H9 (cell line): ENCODE measurements at regions not wholly inside any gene's neighbourhood (a gene's known extent, or its start where the extent isn't known, plus 50 kb on each side); places are given as distances from the start of the nearest gene placed in this dataset.
"Not testable (repeated sequence)": the region's sequence is repeated elsewhere in the genome, so short reads cannot be mapped to it uniquely, and the experiment has no call there.

Source experiments
- DNase-seq: peaks from one replicate; pipeline ENCODE4 v3.0.0-alpha.2; 2017
- H2AFZ ChIP-seq: one replicate; pipeline ENCODE4 v1.6.1; 2013; ENCODE audit warnings: mild to moderate bottlenecking, low read length, control low read depth, moderate library complexity
- H2AK5ac ChIP-seq: 2 replicates; pipeline ENCODE4 v1.6.1; 2013; ENCODE audit warnings: low read length, control low read depth, mixed read lengths; ENCODE audit not compliant: insufficient read length
- H2BK120ac ChIP-seq: one replicate; pipeline ENCODE4 v1.6.1; 2013; ENCODE audit warnings: low read depth, mild to moderate bottlenecking, low read length, control low read depth, inconsistent platforms; ENCODE audit not compliant: poor library complexity, severe bottlenecking
- H2BK12ac ChIP-seq: 2 replicates; pipeline ENCODE4 v1.6.1; 2013; ENCODE audit warnings: low read length, control low read depth, mixed read lengths, low read depth; ENCODE audit not compliant: insufficient read length
- H2BK15ac ChIP-seq: 2 replicates; pipeline ENCODE4 v1.6.1; 2013; ENCODE audit warnings: low read depth, low read length, control low read depth
- H2BK20ac ChIP-seq: one replicate; pipeline ENCODE4 v1.6.1; 2013; ENCODE audit warnings: low read depth, mild to moderate bottlenecking, low read length, control low read depth, inconsistent platforms; ENCODE audit not compliant: poor library complexity, severe bottlenecking
- H2BK5ac ChIP-seq: 2 replicates; pipeline ENCODE4 v1.6.1; 2013; ENCODE audit warnings: low read length, control low read depth, mixed read lengths; ENCODE audit not compliant: insufficient read length
- H3K14ac ChIP-seq: 2 replicates; pipeline ENCODE4 v1.6.1; 2013; ENCODE audit warnings: low read length, control low read depth; ENCODE audit not compliant: insufficient read depth
- H3K18ac ChIP-seq: 2 replicates; pipeline ENCODE4 v1.6.1; 2013; ENCODE audit warnings: low read depth, mild to moderate bottlenecking, mixed read lengths, low read length, control low read depth; ENCODE audit not compliant: insufficient read length
- H3K23ac ChIP-seq: 2 replicates; pipeline ENCODE4 v1.6.1; 2013; ENCODE audit warnings: low read length, control low read depth, mixed read lengths, low read depth; ENCODE audit not compliant: insufficient read length
- H3K23me2 ChIP-seq: 2 replicates; pipeline ENCODE4 v1.6.1; 2013; ENCODE audit warnings: low read depth, mild to moderate bottlenecking, mixed read lengths, low read length, control low read depth; ENCODE audit not compliant: insufficient read length, poor library complexity, severe bottlenecking
- H3K27ac ChIP-seq: 2 replicates; pipeline ENCODE4 v1.5.1; 2013; ENCODE audit warnings: low read length, control low read depth, mixed read lengths, low read depth; ENCODE audit not compliant: insufficient read length
- H3K27me3 ChIP-seq: 2 replicates; pipeline ENCODE4 v1.6.1; 2013; ENCODE audit warnings: low read length, control low read depth, inconsistent platforms; ENCODE audit not compliant: insufficient read depth
- H3K4ac ChIP-seq: 2 replicates; pipeline ENCODE4 v1.6.1; 2013; ENCODE audit warnings: low read depth, mild to moderate bottlenecking, control low read depth, inconsistent platforms, low read length, moderate library complexity
- H3K4me1 ChIP-seq: 2 replicates; pipeline ENCODE4 v1.6.1; 2013; ENCODE audit warnings: low read length, control low read depth, inconsistent platforms; ENCODE audit not compliant: insufficient read depth
- H3K4me2 ChIP-seq: 2 replicates; pipeline ENCODE4 v1.6.1; 2013; ENCODE audit warnings: low read length, control low read depth, mixed read lengths; ENCODE audit not compliant: insufficient read length, insufficient read depth
- H3K56ac ChIP-seq: 2 replicates; pipeline ENCODE4 v1.6.1; 2013; ENCODE audit warnings: low read depth, mild to moderate bottlenecking, mixed read lengths, low read length, control low read depth; ENCODE audit not compliant: insufficient read length
- H3K79me1 ChIP-seq: 2 replicates; pipeline ENCODE4 v1.6.1; 2013; ENCODE audit warnings: low read depth, mild to moderate bottlenecking, moderate library complexity, low read length, control low read depth, inconsistent platforms; ENCODE audit not compliant: insufficient read depth, poor library complexity, severe bottlenecking
- H3K79me2 ChIP-seq: 2 replicates; pipeline ENCODE4 v1.6.1; 2013; ENCODE audit warnings: low read length, control low read depth, inconsistent platforms; ENCODE audit not compliant: insufficient read depth
- H3K9ac ChIP-seq: 2 replicates; pipeline ENCODE4 v1.6.1; 2013; ENCODE audit warnings: low read length, control low read depth, mixed read lengths; ENCODE audit not compliant: insufficient read length; ENCODE audit errors: extremely low read depth
- H3K9me3 ChIP-seq: one replicate; pipeline ENCODE4 v1.6.1; 2013; ENCODE audit warnings: low read depth, low read length, inconsistent platforms; ENCODE audit not compliant: control insufficient read depth
- H3T11ph ChIP-seq: one replicate; pipeline ENCODE4 v1.6.1; 2013; ENCODE audit warnings: mild to moderate bottlenecking, low read length, control low read depth, inconsistent platforms
- H4K20me1 ChIP-seq: one replicate; pipeline ENCODE4 v1.6.1; 2013; ENCODE audit not compliant: control insufficient read depth, insufficient read length, insufficient read depth
- H4K5ac ChIP-seq: 2 replicates; pipeline ENCODE4 v1.6.1; 2013; ENCODE audit warnings: low read depth, mild to moderate bottlenecking, mixed read lengths, low read length, control low read depth; ENCODE audit not compliant: insufficient read length
- H4K8ac ChIP-seq: replicated peaks from 2 replicates; pipeline ENCODE4 v1.6.1; 2013; ENCODE audit warnings: low read length, control low read depth, mixed read lengths, low read depth; ENCODE audit not compliant: insufficient read length
- H4K91ac ChIP-seq: 2 replicates; pipeline ENCODE4 v1.6.1; 2013; ENCODE audit warnings: low read depth, mild to moderate bottlenecking, moderate library complexity, mixed read lengths, low read length, control low read depth; ENCODE audit not compliant: insufficient read length
- H3K27ac Mint-ChIP-seq, 3 experiments: 2 replicates in 2 of 3; 3 replicates in 1 of 3; pipeline ENCODE4 v1.8.0; 2020 to 2021; ENCODE audit warnings: mixed read lengths in 3 of 3, mild to moderate bottlenecking in 1 of 3, moderate library complexity in 1 of 3
- H3K27me3 Mint-ChIP-seq: 2 replicates; pipeline ENCODE4 v1.8.0; 2021; ENCODE audit warnings: low read depth, mild to moderate bottlenecking, moderate library complexity, mixed read lengths
- H3K36me3 Mint-ChIP-seq, 3 experiments: 2 replicates in 2 of 3; 3 replicates in 1 of 3; pipeline ENCODE4 v1.8.0; 2020 to 2021; ENCODE audit warnings: low read depth in 3 of 3, mixed read lengths in 3 of 3; ENCODE audit not compliant: insufficient read depth in 1 of 3
- H3K4me1 Mint-ChIP-seq, 2 experiments: 2 replicates each; pipeline ENCODE4 v1.8.0; 2020; ENCODE audit warnings: mixed read lengths in 2 of 2
- H3K4me3 Mint-ChIP-seq, 2 experiments: 2 replicates in 1 of 2; 3 replicates in 1 of 2; pipeline ENCODE4 v1.8.0; 2020 to 2021; ENCODE audit warnings: mild to moderate bottlenecking in 2 of 2, mixed read lengths in 2 of 2, moderate library complexity in 1 of 2
- H3K9me3 Mint-ChIP-seq, 2 experiments: 2 replicates in 1 of 2; 3 replicates in 1 of 2; pipeline ENCODE4 v1.8.0; 2020; ENCODE audit warnings: mild to moderate bottlenecking in 2 of 2, mixed read lengths in 2 of 2, moderate library complexity in 1 of 2
- WGBS: extraction: QIAGEN DNeasy Blood & Tissue Kit; methylation state at CpG from one replicate; pipeline ENCODE4 v1.1.7; 2013; ENCODE audit warnings: missing lambda C conversion rate, low lambda C conversion rate, mixed read lengths; ENCODE audit not compliant: insufficient read length; ENCODE audit errors: extremely low coverage; 5-methylcytosine and 5-hydroxymethylcytosine counted together
- TF ChIP-seq, protein P1 (sequence below): fragments of 200-600 bp; sonication (generic); conservative IDR thresholded peaks from 3 replicates; pipeline ENCODE4 v1.8.0; 2021; ENCODE audit warnings: antibody characterized with exemption, mild to moderate bottlenecking

DNA sequence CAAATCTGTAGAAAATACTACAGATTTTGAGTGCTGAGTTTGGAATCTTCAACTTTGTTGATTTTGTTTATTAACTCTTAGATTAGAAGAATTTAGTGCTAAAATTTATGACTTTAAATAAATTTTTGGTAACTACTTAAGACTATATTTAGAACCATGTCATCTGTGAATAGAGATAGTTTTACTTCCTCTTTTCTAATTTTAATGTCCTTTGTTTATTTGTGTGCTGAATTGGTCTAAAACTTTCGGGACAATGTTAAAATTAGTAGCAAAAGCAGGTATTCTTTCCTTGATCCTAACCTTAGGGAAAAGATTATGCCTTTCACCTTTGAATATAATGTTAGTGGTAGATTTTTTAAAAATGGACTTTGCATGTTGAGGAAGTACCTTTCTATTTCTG lies 119.7 kb upstream of the CXorf51A start:
- H2BK5ac ChIP-seq = no peak overlapping the region
- no peak overlapping the region for H4K8ac ChIP-seq
- H4K5ac ChIP-seq = no peak overlapping the region
- no CpG with 5 or more reads among the region's 1 CpG for WGBS
- no peaks in the 10 kb centered on the region for H3K9me3 ChIP-seq
- no peaks in the 10 kb centered on the region for H3K23me2 ChIP-seq
- no peak overlapping the region for H3K4me3 Mint-ChIP-seq
- TF ChIP-seq, protein P1, sequence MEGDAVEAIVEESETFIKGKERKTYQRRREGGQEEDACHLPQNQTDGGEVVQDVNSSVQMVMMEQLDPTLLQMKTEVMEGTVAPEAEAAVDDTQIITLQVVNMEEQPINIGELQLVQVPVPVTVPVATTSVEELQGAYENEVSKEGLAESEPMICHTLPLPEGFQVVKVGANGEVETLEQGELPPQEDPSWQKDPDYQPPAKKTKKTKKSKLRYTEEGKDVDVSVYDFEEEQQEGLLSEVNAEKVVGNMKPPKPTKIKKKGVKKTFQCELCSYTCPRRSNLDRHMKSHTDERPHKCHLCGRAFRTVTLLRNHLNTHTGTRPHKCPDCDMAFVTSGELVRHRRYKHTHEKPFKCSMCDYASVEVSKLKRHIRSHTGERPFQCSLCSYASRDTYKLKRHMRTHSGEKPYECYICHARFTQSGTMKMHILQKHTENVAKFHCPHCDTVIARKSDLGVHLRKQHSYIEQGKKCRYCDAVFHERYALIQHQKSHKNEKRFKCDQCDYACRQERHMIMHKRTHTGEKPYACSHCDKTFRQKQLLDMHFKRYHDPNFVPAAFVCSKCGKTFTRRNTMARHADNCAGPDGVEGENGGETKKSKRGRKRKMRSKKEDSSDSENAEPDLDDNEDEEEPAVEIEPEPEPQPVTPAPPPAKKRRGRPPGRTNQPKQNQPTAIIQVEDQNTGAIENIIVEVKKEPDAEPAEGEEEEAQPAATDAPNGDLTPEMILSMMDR = no peak
- no peak for DNase-seq
- H3K56ac ChIP-seq = no peak overlapping the region
- H3K27me3 ChIP-seq = no peaks in the 10 kb centered on the region
- H3K4me1 ChIP-seq = no peaks in the 10 kb centered on the region
- H3K79me2 ChIP-seq = no peaks in the 10 kb centered on the region
- no peak overlapping the region for H3K9ac ChIP-seq
- no peak overlapping the region for H3K27ac ChIP-seq
- H3K27ac Mint-ChIP-seq = no peak overlapping the region
- H2BK15ac ChIP-seq = no peak overlapping the region
- H2AK5ac ChIP-seq = no peak overlapping the region
- no peaks in the 10 kb centered on the region for H3K27me3 Mint-ChIP-seq
- H3T11ph ChIP-seq = no peak overlapping the region
- H4K20me1 ChIP-seq = no peaks in the 10 kb centered on the region
- no peak overlapping the region for H3K14ac ChIP-seq
- H2AFZ ChIP-seq = no peak overlapping the region
- H2BK120ac ChIP-seq = no peak overlapping the region
- no peak overlapping the region for H3K4me2 ChIP-seq
- H4K91ac ChIP-seq = no peak overlapping the region
- peaks cover 0 to 2% (median 0%) of the 10 kb centered on the region in 3 experiments; a peak in 1 of 7 replicates for H3K36me3 Mint-ChIP-seq
- H2BK20ac ChIP-seq = no peak overlapping the region
- peaks cover 68 to 69% of the 10 kb centered on the region in 2 experiments for H3K9me3 Mint-ChIP-seq
- no peak overlapping the region for H2BK12ac ChIP-seq
- H3K79me1 ChIP-seq = no peaks in the 10 kb centered on the region
- H3K4ac ChIP-seq = no peak overlapping the region
- H3K4me1 Mint-ChIP-seq = no peaks in the 10 kb centered on the region
- no peak overlapping the region for H3K18ac ChIP-seq
- no peak overlapping the region for H3K23ac ChIP-seq

DNA sequence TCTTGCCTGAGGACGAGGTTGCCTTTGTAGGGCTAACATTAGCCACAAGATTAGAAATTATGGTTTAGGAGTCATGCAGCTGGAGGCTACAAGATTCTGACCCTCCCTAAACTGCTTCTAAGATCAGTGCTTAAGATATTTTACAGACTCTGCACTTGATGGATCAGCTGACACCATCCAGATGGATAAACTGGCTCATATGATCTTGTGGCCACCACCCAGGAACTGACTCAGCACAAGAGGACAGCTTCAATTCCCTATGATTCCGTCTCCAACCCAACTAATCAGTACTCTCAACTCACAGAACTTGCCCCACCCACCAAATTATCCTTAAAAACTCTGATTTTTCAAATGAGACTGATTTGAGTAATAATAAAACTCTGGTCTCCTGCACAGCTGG lies 118.5 kb upstream of the CXorf51A start:
- H3K4me2 ChIP-seq, H2BK5ac ChIP-seq, H4K91ac ChIP-seq, H3K27ac Mint-ChIP-seq, H3K36me3 Mint-ChIP-seq, H3K56ac ChIP-seq, H2BK20ac ChIP-seq, H2BK12ac ChIP-seq, H3K4me1 Mint-ChIP-seq, H3K4ac ChIP-seq, H3K4me3 Mint-ChIP-seq, H3K23ac ChIP-seq, H3K9ac ChIP-seq, DNase-seq, H3K79me2 ChIP-seq, H3K79me1 ChIP-seq, H3K18ac ChIP-seq, H2BK120ac ChIP-seq, H4K8ac ChIP-seq, H3T11ph ChIP-seq, H3K23me2 ChIP-seq, H3K9me3 ChIP-seq, H3K27me3 Mint-ChIP-seq, H4K5ac ChIP-seq, H4K20me1 ChIP-seq, H2AFZ ChIP-seq, H3K27ac ChIP-seq, H3K14ac ChIP-seq, H3K4me1 ChIP-seq, H3K27me3 ChIP-seq, H2AK5ac ChIP-seq, H2BK15ac ChIP-seq: not testable (repeated sequence)
- WGBS = no CpG with 5 or more reads among the region's 2 CpGs
- peaks cover 62 to 67% of the 10 kb centered on the region in 2 experiments for H3K9me3 Mint-ChIP-seq
